ENCODE measurements at regions not wholly inside any gene's neighbourhood (a gene's known extent, or its start where the extent isn't known, plus 50 kb on each side); places are given as distances from the start of the nearest gene placed in this dataset.

GRCh38 chr3:158974904-158975303 lies 173.1 kb downstream of the MFSD1 start:
- FAIRE-seq, result no peak

DNA sequence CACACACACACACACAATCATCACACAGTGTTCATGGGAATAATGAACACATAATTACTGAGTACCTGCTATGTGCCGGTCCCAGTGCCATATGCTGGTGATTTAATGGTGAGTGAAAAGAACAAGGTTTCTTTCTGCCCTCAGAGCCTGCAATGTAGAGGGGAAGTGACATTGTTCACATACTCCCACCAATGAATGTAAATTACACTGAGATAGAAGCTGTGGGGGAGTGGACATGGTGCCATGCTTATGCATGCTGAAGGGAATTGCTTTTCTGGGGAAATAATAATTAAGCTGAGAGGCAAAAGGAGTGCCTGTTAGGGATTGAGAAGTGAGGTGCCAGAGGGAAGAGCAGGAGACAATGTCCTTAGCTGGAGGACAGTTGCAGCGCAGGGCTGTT lies 175.1 kb downstream of the MFSD1 start:
- FAIRE-seq, result no peak

- no peak for FAIRE-seq
Observed at GRCh38 chr3:158977497-158977896, 175.6 kb downstream of the MFSD1 start.

DNA sequence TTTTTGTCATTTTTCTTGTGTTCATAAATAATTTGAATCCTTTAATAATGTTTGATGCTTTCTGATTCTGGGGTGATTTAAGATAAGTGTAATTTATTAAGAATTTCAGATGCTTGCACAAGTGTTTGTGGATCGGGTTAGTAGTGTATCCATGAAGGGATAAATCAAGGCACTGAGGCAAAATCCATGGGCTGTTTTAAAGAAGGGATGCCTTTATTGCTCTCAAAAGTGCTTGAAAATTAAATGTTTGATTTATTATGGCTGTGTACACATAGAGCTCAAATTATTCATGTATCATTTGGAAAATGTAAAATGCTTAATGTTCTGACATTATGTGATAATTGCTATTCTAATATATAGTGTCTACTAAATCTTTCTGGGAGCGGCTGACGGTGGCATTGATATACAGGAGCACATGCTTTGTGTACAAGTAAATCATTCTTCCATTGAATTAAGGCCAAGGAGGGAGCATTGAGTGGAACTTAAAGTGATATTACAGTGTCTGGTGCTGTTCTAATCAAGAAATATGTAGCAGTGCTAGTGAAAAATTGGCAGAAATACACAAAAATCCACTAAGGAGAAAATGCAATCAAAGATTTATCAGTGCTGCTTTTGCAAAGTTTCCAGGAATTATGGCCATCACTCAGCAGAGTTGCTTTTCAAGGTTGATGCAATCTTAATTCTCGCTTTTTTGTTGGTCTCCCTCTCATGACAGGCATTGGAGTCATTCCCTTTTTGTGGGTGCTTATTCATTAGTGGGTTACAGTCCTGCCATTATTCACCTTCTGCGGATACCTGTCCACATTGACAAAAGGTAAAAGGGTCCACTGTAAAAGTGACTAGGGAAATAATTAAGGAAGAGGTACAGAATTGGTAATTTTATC lies 181.6 kb downstream of the MFSD1 start:
- FAIRE-seq, result no peak

- no peak for FAIRE-seq
Observed at GRCh38 chr3:158991146-158991705, 189.4 kb downstream of the MFSD1 start.

DNA sequence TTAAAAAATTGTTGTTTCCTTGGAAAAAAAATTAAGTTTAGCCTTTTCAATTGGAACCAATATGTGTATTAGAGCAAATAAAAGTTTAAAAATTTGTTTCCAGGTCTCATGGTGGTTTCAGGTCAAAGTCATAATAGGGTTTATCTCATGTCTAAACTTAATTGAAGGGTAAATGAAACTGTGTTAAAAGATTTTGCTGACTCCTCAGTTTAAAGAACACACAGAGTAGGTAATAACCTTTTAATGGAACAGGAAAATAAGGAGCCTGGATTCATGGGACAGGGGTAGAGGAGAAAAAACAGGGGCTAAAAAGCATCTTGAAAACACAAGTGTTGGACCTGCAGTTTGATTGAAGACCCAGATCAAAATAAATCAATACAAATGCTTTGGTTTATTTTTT lies 190.6 kb downstream of the MFSD1 start:
- FAIRE-seq, result no peak

- no peak for FAIRE-seq
Observed at GRCh38 chr3:158994386-158994785, 192.5 kb downstream of the MFSD1 start.

- no peak for FAIRE-seq
Observed at GRCh38 chr3:159001711-159002110, 199.9 kb downstream of the MFSD1 start.

GRCh38 chr3:159005137-159005536 lies 203.3 kb downstream of the MFSD1 start:
- FAIRE-seq, result no peak

DNA sequence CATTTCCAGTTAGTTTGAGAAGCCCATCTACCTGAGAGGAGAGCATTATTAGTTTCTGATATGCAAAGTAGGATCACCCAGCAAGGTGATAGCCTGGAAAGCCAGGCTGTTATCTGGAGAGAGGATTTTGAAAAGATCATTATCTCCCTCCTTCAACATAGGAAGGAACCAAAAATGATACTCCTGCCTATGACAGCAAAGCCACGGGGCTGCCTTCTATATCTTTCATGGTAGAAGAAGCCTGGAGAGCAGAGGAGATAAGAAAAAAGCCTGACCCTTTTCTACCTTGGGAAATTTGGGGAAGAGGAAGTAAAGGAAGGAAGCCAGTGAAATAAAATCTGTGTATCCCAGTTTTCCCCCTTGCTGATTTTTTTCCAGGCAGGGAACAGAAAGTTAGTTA lies 205.5 kb downstream of the MFSD1 start:
- FAIRE-seq, result no peak

DNA sequence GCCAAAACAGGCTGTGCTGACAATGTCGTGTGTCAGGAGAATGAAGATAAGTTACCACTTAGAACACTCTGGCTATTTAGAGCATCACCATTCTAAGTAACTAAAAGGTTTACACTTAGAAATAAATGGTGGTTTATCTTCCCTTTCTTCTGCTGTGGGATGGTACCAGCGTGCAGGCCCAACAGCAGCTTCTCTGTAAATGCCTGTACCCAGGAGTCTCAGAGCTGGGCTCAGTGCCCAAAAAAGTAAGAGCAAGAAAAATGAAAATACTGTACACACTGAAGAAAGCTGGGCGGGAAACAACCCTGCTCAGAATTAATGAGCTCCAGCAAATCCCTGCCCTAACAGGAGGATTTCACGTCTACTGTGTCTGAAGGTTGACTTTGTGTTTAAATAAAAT lies 206.5 kb downstream of the MFSD1 start:
- no peak for FAIRE-seq

- no peak for FAIRE-seq
Observed at GRCh38 chr3:159018341-159018740, 216.5 kb downstream of the MFSD1 start.

DNA sequence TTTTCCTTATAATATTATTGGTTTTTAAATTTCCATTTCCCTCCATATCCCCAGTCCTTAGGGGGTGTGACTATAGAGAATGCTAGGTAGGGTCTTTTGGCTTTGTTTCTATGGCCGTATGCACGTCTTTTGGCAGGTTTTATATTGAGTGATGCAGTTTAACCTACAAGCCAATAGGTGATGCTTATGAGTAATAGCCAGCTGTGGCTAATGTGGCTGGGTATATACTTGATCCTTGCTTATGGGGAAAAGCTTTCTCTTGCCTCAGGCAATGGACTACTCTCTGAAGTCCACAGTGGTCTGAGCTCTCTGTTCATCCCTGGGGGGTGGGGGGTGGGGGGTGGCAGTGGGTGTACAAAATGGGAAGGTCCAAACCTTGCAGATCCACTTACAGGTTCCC lies 223.9 kb downstream of the MFSD1 start:
- FAIRE-seq, result no peak

DNA sequence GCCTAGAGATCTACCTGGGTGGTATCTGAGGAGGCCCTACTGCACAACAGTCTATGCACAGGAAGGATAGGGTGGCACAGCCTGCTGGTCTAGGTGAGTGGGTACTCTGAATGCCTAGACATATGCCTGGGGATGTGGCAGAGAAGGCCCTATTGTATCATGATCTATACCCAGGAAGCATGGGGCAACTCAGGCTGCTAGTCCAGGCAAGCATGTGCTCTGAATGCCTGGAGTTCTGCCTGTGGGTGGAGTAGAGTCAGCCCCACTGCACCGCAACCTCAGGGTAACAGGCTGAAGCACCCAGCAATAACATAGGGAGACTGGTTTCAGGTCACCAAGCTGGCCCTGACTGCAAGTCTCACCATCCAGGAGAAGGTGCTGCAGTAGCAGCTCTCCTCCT lies 224.7 kb downstream of the MFSD1 start:
- no peak for FAIRE-seq

- no peak for FAIRE-seq
Observed at GRCh38 chr3:159028706-159029105, 226.9 kb downstream of the MFSD1 start.

- FAIRE-seq, result no peak
Observed at GRCh38 chr3:159029306-159030026, 227.6 kb downstream of the MFSD1 start.

- FAIRE-seq, result no peak
Observed at GRCh38 chr3:159030138-159030670, 228.3 kb downstream of the MFSD1 start.

DNA sequence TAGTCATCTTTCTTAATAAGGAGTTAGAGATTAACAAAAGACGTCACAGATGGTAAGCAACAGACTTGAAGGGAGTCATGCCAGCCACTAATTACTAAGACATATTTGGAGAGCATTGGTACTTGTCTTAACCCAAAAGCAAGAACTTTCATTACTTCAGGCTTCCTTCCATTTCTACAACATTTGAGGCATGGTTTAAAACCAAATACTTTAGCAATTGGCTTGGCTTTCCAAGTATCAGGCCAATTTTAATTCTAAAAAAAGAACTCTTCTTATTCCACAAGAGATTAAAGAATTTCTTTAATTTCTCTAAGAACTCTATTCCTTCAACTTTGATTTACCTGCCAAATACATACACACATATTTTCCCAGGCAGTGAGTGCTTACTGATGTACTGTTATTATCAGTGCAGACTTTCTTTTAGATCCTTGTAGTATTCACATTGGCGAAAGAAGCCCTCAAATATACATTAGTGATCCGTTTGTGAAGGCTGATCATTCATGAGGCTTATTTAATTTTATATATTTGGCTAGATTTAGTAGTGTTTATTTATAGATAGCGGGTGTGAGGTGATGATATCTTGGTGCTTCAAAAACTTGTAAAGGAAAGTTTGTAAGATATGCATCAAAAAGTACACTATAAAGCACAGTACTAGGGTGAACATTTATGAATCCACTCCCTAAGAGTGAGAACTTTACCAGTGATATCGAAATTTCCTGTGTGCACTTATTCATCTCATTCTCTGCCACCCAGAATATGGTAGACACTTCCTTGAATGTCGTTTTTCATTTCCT lies 229.2 kb downstream of the MFSD1 start:
- FAIRE-seq, result no peak

- no peak for FAIRE-seq
Observed at GRCh38 chr3:159032311-159032710, 230.5 kb downstream of the MFSD1 start.

GRCh38 chr3:159038405-159038804 lies 236.6 kb downstream of the MFSD1 start:
- FAIRE-seq, result no peak

- FAIRE-seq, result no peak
Observed at GRCh38 chr3:159039286-159039685, 237.4 kb downstream of the MFSD1 start.

DNA sequence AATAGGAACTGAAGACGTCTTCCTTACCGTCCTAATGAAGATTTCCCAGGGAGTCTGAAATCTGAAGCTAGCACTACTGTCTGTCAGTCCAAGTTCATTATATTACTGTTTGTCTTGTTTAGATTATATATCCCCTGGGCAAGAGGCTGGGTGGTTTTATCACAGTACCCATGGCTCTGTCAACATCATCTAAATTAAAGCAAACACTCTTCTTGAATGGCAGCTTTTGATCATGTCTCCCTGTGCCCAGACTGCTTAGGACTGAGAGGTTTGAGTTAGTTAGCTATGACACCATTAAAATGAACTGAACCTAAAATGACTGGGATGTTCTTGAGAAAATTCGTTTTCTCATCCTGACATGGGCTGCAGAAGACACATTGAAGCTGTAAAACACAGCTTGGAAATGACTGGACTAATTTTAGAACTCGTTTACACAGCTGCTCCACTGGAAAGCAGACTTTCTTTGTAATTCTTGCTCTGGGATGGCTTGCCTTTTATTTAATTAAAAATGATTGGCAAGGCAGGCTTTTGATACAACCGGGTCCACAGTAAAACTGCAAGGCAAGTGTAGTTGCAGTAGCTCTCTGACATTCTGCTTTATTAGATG lies 243.5 kb downstream of the MFSD1 start:
- FAIRE-seq, result no peak
